Caco-2 (cell line): ENCODE measurements at regions not wholly inside any gene's neighbourhood (a gene's known extent, or its start where the extent isn't known, plus 50 kb on each side); places are given as distances from the start of the nearest gene placed in this dataset.

Experiments
- BruUV-seq: library from RNA; stranded (reverse); fragments of 400-500 nt; replicated peaks from 2 replicates; lab custom pipeline; 2021; lab: Mats Ljungman, UMichigan
- CTCF ChIA-PET: fragments of 300-600 bp; sonication (Branson Sonifier 250); formaldehyde crosslinking; loops from one replicate; lab custom pipeline; 2022; ENCODE audit warnings: antibody characterized with exemption; lab: Charles Lee
- POLR2A ChIA-PET: fragments of 300-600 bp; sonication (Branson Sonifier 250); formaldehyde crosslinking; loops from one replicate; lab custom pipeline; 2022; ENCODE audit warnings: antibody characterized with exemption; lab: Charles Lee
- DNase-seq, 2 experiments: peaks; one replicate each; pipeline versions ENCODE4 v3.0.0 to v3.0.0-alpha.2; 2020 to 2022
- H3K27me3 ChIP-seq: replicated peaks from 2 replicates; pipeline ENCODE4 v1.6.0; 2011; ENCODE audit warnings: low read length; ENCODE audit not compliant: control insufficient read depth, insufficient read depth
- H3K36me3 ChIP-seq: 2 replicates; pipeline ENCODE4 v1.5.1; 2011; ENCODE audit warnings: low read length; ENCODE audit not compliant: control insufficient read depth, insufficient read depth
- H3K4me1 ChIP-seq: fragments of 250-450 bp; sonication (Bioruptor Pico); 2 replicates; pipeline ENCODE4 v1.5.1; 2020; ENCODE audit warnings: mild to moderate bottlenecking
- H3K4me3 ChIP-seq: 2 replicates; pipeline ENCODE4 v1.5.1; 2011; ENCODE audit warnings: low read depth, mild to moderate bottlenecking, control low read depth, low read length
- H3K9me3 ChIP-seq: fragments of 250-450 bp; sonication (Bioruptor Pico); 2 replicates; pipeline ENCODE4 v1.5.1; 2020; ENCODE audit warnings: mild to moderate bottlenecking, moderate library complexity
- H3K27ac Mint-ChIP-seq: one replicate; pipeline ENCODE4 v1.8.0; 2022; ENCODE audit warnings: mixed read lengths; ENCODE audit not compliant: unreplicated experiment
- H3K27me3 Mint-ChIP-seq: one replicate; pipeline ENCODE4 v1.8.0; 2022; ENCODE audit warnings: mixed read lengths; ENCODE audit not compliant: insufficient read depth, unreplicated experiment
- H3K36me3 Mint-ChIP-seq: one replicate; pipeline ENCODE4 v1.8.0; 2022; ENCODE audit warnings: mild to moderate bottlenecking, mixed read lengths; ENCODE audit not compliant: insufficient read depth, unreplicated experiment
- H3K4me1 Mint-ChIP-seq: one replicate; pipeline ENCODE4 v1.8.0; 2022; ENCODE audit warnings: low read depth, mixed read lengths; ENCODE audit not compliant: unreplicated experiment
- H3K4me3 Mint-ChIP-seq: one replicate; pipeline ENCODE4 v1.8.0; 2022; ENCODE audit warnings: mild to moderate bottlenecking, moderate library complexity, mixed read lengths; ENCODE audit not compliant: unreplicated experiment
- H3K9me3 Mint-ChIP-seq: one replicate; pipeline ENCODE4 v1.8.0; 2022; ENCODE audit warnings: mixed read lengths; ENCODE audit not compliant: unreplicated experiment
- intact Hi-C: fragments of 100-400 bp; cut with micrococcal nuclease; formaldehyde crosslinking; loops from one replicate; pipeline ENCODE4 v1.10.0; 2022; ENCODE audit not compliant: unreplicated experiment
- TF ChIP-seq, protein P1 (sequence below), 2 experiments: fragments of 200-600 bp in 1 of 2; IDR thresholded peaks; 1 replicate in 1 of 2; 2 replicates in 1 of 2; pipeline versions ENCODE4 v1.5.1 to v1.8.0; 2011 to 2022; ENCODE audit warnings: antibody characterized with exemption in 1 of 2, control low read depth in 1 of 2, inconsistent platforms in 1 of 2, low read depth in 1 of 2, low read length in 1 of 2, mild to moderate bottlenecking in 1 of 2, moderate library complexity in 1 of 2; ENCODE audit not compliant: insufficient read depth in 1 of 2, severe bottlenecking in 1 of 2, unreplicated experiment in 1 of 2

DNA sequence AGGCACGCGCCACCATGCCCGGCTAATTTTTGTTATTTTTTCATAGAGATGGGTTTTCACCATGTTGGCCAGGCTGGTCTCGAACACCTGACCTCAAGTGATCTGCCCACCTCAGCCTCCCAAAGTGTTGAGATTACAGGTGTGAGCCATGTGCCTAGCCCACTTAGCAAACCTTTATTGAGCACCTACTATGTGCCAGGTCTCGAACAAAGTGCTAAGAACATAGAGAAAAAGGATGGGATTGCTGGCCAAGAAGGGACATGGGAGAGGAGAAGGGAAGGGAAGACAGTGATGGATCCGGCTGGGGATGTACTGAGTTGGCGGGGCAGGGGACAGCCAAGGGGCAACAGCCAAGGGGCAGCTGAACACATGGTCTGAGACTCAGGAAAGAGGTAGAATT, 55.6 kb upstream of the RPL11 start:
- H3K27ac Mint-ChIP-seq: no peak overlapping the region
- no TSS peak for BruUV-seq
- no peaks in the 10 kb centered on the region for H3K4me1 ChIP-seq
- H3K9me3 ChIP-seq: no peaks in the 10 kb centered on the region
- TF ChIP-seq, protein P1, sequence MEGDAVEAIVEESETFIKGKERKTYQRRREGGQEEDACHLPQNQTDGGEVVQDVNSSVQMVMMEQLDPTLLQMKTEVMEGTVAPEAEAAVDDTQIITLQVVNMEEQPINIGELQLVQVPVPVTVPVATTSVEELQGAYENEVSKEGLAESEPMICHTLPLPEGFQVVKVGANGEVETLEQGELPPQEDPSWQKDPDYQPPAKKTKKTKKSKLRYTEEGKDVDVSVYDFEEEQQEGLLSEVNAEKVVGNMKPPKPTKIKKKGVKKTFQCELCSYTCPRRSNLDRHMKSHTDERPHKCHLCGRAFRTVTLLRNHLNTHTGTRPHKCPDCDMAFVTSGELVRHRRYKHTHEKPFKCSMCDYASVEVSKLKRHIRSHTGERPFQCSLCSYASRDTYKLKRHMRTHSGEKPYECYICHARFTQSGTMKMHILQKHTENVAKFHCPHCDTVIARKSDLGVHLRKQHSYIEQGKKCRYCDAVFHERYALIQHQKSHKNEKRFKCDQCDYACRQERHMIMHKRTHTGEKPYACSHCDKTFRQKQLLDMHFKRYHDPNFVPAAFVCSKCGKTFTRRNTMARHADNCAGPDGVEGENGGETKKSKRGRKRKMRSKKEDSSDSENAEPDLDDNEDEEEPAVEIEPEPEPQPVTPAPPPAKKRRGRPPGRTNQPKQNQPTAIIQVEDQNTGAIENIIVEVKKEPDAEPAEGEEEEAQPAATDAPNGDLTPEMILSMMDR (IDR thresholded peaks at IDR 0.05; ENCODE audit: insufficient read depth in 1 of 2, low read depth in 1 of 2, low read length in 1 of 2, severe bottlenecking in 1 of 2, unreplicated experiment in 1 of 2): no peak
- peak overlapping the region; percentile 12 for H3K4me3 Mint-ChIP-seq
- peaks cover 8% of the 10 kb centered on the region for H3K4me1 Mint-ChIP-seq
- DNase-seq: no peak
- intact Hi-C loops: no loop called here
- no peaks in the 10 kb centered on the region for H3K27me3 ChIP-seq
- no peaks in the 10 kb centered on the region for H3K36me3 ChIP-seq
- H3K27me3 Mint-ChIP-seq: peaks cover 3% of the 10 kb centered on the region
- CTCF ChIA-PET: interaction anchor here (0.7 to 1.5 kb wide), 3 partner anchors 8 to 97 kb away, joined by 5 to 7 read pairs (median 5); no protein-coding TSS in a partner anchor
- H3K36me3 Mint-ChIP-seq: no peaks in the 10 kb centered on the region
- H3K4me3 ChIP-seq: no peak overlapping the region
- POLR2A ChIA-PET: no interaction called here
- no peaks in the 10 kb centered on the region for H3K9me3 Mint-ChIP-seq

DNA sequence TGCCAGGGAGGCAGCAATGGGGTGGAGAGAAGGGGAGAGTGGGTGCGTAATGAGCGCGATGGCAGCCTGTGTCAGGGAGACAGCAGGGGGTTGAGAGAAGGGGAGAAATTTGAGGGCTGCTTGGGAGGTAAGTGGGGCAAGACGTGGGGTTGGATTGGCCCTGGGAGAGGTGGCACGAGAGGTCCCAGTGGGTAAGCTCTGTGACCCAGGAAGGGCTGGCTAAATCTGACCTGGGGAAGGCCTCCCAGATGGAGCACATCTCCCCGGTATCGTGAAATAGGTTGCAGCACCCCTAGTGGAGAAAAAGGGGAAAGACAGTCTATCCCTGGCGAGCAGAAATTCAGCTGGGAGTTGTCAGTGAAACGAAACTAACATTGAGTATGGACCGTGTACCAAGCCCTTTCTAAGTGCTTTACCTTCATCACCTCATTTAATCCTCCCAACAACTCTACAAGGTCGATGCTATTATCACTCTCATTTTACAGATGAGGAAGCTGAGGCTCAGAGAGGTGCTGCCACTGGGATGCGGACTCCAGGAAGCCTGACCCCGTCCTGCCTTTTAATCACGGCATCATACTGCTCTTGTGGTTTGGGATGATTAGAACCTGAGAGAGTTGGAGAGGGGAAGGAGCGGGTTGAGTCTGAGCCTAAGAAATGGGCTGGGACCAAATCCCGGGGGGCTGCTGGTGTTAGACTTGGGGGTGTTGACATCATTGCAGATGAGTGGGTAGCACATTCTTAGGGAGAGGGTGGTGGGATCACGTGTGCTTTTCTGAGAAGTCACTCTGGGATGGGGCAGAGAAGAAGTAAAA, 56.6 kb upstream of the RPL11 start:
- peak; percentile 51 to 65 for DNase-seq
- ChIA-PET POLR2A (no interaction called here), CTCF (interaction anchor here (0.5 to 1.5 kb wide), 15 partner anchors 8 to 224 kb away, joined by 3 to 7 read pairs (median 3); no protein-coding TSS in a partner anchor)
- Mint-ChIP-seq H3K9me3 (no peaks in the 10 kb centered on the region), H3K36me3 (no peaks in the 10 kb centered on the region), H3K4me1 (peaks cover 8% of the 10 kb centered on the region), H3K27ac (no peak overlapping the region), H3K27me3 (peaks cover 3% of the 10 kb centered on the region), H3K4me3 (no peak overlapping the region)
- TF ChIP-seq, protein P1 (IDR thresholded peaks at IDR 0.05; ENCODE audit: insufficient read depth in 1 of 2, low read depth in 1 of 2, low read length in 1 of 2, severe bottlenecking in 1 of 2, unreplicated experiment in 1 of 2): peak; percentile 75 to 81
- no TSS peak for BruUV-seq
- intact Hi-C loops: no loop called here
- Histone ChIP-seq H3K4me1 (no peaks in the 10 kb centered on the region), H3K36me3 (no peaks in the 10 kb centered on the region), H3K4me3 (no peak overlapping the region), H3K27me3 (no peaks in the 10 kb centered on the region), H3K9me3 (no peaks in the 10 kb centered on the region)

DNA sequence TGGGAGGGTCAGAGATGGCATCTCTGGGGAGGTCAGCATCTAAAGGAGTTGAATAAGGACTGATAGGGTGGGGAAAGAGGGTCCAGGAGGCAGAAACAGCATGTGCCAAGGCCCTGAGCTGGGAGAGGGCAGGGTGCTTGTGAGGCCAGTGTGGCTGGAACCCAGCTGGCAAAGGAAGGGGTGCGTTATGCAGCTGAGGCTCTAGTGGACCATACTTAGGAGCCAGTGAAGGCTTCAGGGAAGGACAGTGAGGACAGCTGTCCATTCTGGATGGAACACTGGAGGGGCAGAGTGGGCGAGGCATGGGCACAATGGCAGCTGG, 57.1 kb upstream of the RPL11 start:
- no TSS peak for BruUV-seq
- no peaks in the 10 kb centered on the region for H3K9me3 Mint-ChIP-seq
- H3K27me3 Mint-ChIP-seq: peaks cover 3% of the 10 kb centered on the region
- H3K36me3 ChIP-seq: no peaks in the 10 kb centered on the region
- no peak overlapping the region for H3K27ac Mint-ChIP-seq
- DNase-seq: no peak
- H3K4me3 ChIP-seq: no peak overlapping the region
- intact Hi-C loops: no loop called here
- TF ChIP-seq, protein P1 (IDR thresholded peaks at IDR 0.05; ENCODE audit: insufficient read depth in 1 of 2, low read depth in 1 of 2, low read length in 1 of 2, severe bottlenecking in 1 of 2, unreplicated experiment in 1 of 2): no peak
- ChIA-PET CTCF (interaction anchor here (0.6 to 1.5 kb wide), 9 partner anchors 9 to 141 kb away, joined by 3 to 7 read pairs (median 5); no protein-coding TSS in a partner anchor), POLR2A (no interaction called here)
- H3K4me1 Mint-ChIP-seq: peaks cover 8% of the 10 kb centered on the region
- no peaks in the 10 kb centered on the region for H3K9me3 ChIP-seq
- no peaks in the 10 kb centered on the region for H3K27me3 ChIP-seq
- no peaks in the 10 kb centered on the region for H3K36me3 Mint-ChIP-seq
- H3K4me3 Mint-ChIP-seq: no peak overlapping the region
- no peaks in the 10 kb centered on the region for H3K4me1 ChIP-seq
